Motor neuron (in vitro differentiated cells): ENCODE measurements at regions not wholly inside any gene's neighbourhood (a gene's known extent, or its start where the extent isn't known, plus 50 kb on each side); places are given as distances from the start of the nearest gene placed in this dataset.

Experiments
- ATAC-seq, 8 experiments: fragments of 200-7000 bp; cut with Tn5 transposase; replicated peaks in 6 of 8; 2 replicates each; pipeline ENCODE4 v1.8.0; 2021; ENCODE audit warnings: mild to moderate bottlenecking in 8 of 8, moderate library complexity in 8 of 8
- H3K27ac ChIP-seq, 2 donors: fragments of 250-450 bp; sonication (Bioruptor Pico); 2 replicates each; pipeline ENCODE4 v1.9.0; 2021; ENCODE audit warnings: antibody characterized with exemption in 2 of 2, mild to moderate bottlenecking in 2 of 2, moderate library complexity in 1 of 2
- H3K4me1 ChIP-seq, 2 donors: fragments of 250-450 bp; sonication (Bioruptor Pico); replicated peaks in 1 of 2; 2 replicates each; pipeline ENCODE4 v1.6.1; 2021; ENCODE audit warnings: antibody characterized with exemption in 2 of 2, mild to moderate bottlenecking in 2 of 2, moderate library complexity in 1 of 2
- H3K4me3 ChIP-seq, 5 donors: fragments of 250-450 bp; sonication (Bioruptor Pico); 2 replicates each; pipeline ENCODE4 v1.9.0; 2021; ENCODE audit warnings: antibody characterized with exemption in 5 of 5, mild to moderate bottlenecking in 5 of 5, moderate library complexity in 4 of 5
- WGBS, 10 experiments: fragments of 450-650 bp; shearing (Covaris generic); methylation state at CpG; one replicate each; pipeline ENCODE4 v1.0.0; 2022; 5-methylcytosine and 5-hydroxymethylcytosine counted together
- in situ Hi-C, 9 experiments: fragments of 400-800 bp; cut with MboI; loops; one replicate each; pipeline ENCODE4 v1.15.0; 2021; ENCODE audit warnings: low sequenced_read_pairs in 9 of 9, low pct_unique_long_range_greater_than_20kb in 2 of 9; ENCODE audit not compliant: unreplicated experiment in 9 of 9

DNA sequence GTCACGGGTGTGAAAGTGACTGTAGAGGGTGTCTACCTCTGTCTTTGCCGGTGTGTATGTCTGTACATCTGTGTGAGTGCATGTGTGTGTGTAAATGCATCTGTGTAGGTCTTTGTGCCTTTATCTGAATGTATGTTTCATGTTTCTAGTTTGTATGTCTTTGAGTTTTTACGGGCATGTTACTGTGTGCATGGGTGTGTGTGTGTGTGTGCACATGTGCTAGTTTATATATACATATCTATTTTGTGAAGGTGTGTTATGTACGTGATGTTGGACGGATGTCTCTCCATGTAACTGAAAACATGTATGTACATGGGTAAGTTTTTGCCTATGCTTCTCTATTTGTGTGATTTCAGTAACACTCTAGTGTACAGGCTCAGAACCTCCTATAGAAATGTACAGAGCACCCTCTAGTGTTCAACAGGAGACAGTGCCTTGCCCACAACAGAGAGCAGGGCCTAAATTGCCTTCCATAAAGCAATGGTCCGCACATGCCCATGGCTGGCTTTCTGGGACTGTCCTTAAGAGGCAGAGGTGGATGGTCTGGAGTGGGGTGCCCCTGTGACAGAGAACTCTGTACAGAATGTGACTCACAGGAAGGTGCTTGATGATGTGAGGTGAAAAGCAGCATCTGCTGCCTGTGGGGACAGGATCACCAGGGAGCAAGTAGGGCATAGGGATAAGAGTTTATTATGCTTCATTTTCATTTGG lies 343.5 kb downstream of the RAPGEF2 start:
- no peak overlapping the region for H3K27ac ChIP-seq
- WGBS, 10 experiments, result 0 to 100% (median 60%) methylated on average over 1 to 5 of the region's 6 CpGs; no CpG with 5 or more reads in 4 of the 10 experiments
- no peak overlapping the region for H3K4me3 ChIP-seq

DNA sequence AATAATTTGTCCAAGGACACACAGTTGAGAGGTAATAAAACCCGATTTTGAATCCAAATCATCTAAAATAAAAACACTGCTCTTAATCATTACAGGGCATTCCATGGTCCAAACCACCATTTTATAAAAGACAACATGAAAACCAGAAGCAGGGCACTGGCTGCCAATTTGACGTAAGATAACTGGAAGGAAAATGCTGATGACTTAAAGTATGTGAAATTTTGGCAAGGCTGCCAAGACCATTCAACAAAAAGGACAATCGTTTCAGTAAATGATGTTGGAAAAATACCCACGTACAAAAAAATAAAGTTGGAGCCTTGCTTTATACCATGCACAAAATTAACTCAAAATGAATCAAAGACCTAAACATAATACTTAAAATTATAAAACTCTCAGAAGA lies 344.4 kb downstream of the RAPGEF2 start:
- in situ Hi-C loops, result loop anchor here in 4 of 9 experiments (10.0 to 25.0 kb wide), 5 partner anchors 235 to 1185 kb away; no protein-coding TSS in a partner anchor
- 19 to 100% (median 71%) methylated on average over 1 to 4 of the region's 4 CpGs for WGBS, 10 experiments
- ATAC-seq, result no peak
- Histone ChIP-seq H3K4me3 (no peak overlapping the region), H3K4me1 (peaks cover 0 to 8% of the 10 kb centered on the region in 2 donors), H3K27ac (no peak overlapping the region)

More for the DNA sequence above, 343.5 kb downstream of the RAPGEF2 start:
- H3K4me1 ChIP-seq, result peaks cover 0 to 8% of the 10 kb centered on the region in 2 donors
- in situ Hi-C loops, result loop anchor here in 4 of 9 experiments (10.0 to 25.0 kb wide), 5 partner anchors 234 to 1184 kb away; no protein-coding TSS in a partner anchor
- peak; percentile 98 to 100 (median 100) for ATAC-seq

DNA sequence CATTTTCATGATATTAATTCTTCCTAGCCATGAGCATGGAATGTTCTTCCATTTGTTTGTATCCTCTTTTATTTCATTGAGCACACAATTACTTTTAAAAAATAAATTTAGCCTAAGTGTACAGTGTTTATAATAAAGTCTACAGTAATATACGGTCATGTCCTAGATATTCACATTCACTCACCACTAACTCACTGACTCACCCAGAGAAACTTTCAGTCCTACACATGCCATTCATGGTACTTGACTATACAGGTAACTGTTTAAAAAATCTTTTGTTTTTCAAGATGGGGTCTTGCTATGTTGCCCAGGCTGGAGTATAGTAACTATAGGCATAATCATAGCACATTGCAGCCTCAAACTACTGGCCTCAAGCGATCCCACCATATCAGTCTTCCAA lies 348.1 kb downstream of the RAPGEF2 start:
- no peak overlapping the region for H3K4me3 ChIP-seq
- H3K4me1 ChIP-seq, result peaks cover 0 to 4% of the 10 kb centered on the region in 2 donors
- in situ Hi-C loops, result no loop called here
- ATAC-seq, result no peak
- WGBS, 10 experiments, result 83 to 100% (median 93%) methylated on average over 1 to 2 of the region's 2 CpGs; no CpG with 5 or more reads in 7 of the 10 experiments
- no peak overlapping the region for H3K27ac ChIP-seq

DNA sequence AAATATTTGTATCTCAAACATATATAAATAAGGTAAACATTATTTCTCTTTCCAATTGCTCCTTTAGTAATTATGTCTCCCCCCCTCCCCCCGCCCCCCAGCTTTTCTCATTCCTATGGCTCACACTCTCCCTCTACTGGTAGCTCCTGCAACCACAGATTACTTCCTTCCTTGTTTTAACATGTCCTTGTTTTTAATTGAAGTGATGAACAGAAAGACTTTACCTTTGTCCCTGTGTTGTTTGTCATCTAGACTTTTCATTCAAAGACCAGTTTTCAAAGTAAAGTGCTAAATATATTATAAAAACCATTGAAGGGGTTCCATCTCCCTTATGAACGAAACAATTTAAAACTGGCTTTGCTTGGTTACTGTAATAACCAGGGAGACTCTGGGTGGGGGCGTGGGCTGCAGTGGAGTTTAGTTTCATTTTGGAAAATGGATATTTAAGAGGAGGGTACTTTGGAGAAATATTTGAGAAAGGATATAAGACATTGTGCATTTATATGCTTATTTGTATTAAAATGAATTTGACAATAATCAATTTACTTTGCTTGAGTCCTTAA lies 352.9 kb downstream of the RAPGEF2 start:
- Histone ChIP-seq H3K27ac (no peak overlapping the region), H3K4me1 (no peaks in the 10 kb centered on the region), H3K4me3 (no peak overlapping the region)
- peak in 3 of 8 experiments; percentile 70 to 80 (median 73) for ATAC-seq
- WGBS, 10 experiments, result 10 to 83% (median 71%) methylated on average over 1 to 2 of the region's 3 CpGs; no CpG with 5 or more reads in 4 of the 10 experiments
- in situ Hi-C loops, result no loop called here

DNA sequence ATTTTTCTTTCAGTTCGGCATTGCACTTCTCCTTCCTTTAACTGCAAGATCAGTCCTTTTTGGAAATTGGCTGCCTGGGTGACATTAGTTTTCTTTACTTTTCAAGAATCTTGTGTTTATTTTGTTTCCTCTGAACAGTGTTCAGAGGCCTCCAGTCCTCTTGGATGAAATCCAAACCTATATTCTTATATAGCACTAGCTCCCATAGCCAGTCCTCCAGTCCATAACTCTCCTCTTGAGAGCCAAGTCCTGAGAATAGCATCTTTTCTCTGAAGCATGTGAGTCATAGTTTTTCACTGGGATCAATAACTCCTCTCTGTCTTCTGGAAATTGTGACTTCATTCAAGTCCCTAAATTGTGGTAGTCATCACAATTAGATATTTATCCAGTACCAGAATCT lies 357.5 kb downstream of the RAPGEF2 start:
- H3K4me3 ChIP-seq, result no peak overlapping the region
- peak in 3 of 8 experiments; percentile 43 to 97 (median 68) for ATAC-seq
- H3K27ac ChIP-seq, result no peak overlapping the region
- 33 to 100% (median 86%) methylated on average over 1 of the region's 1 CpG; no CpG with 5 or more reads in 1 of the 10 experiments for WGBS, 10 experiments
- H3K4me1 ChIP-seq, result no peaks in the 10 kb centered on the region
- in situ Hi-C loops, result no loop called here

DNA sequence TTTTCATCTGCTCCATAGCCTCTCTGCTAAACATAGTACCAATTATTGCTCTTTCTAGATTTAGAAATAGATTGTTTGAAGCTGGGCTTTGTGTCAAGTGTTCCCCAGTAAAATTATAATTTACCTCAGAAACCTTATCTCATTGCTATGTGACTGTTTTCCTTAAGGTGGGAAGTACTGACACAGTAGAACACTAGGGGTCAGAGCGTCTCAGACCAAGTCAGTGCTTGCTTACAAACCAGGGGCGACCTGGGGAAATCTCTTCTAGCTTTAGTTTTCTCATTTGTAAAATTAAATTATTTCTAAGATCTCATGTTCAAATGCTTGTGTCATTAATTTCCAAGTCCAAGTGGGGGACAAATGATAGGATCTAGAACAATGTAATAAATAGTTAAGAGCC lies 360.4 kb downstream of the RAPGEF2 start:
- H3K4me1 ChIP-seq, result no peaks in the 10 kb centered on the region
- no peak overlapping the region for H3K27ac ChIP-seq
- ATAC-seq, result no peak
- WGBS, 10 experiments, result 30 to 86% (median 75%) methylated on average over 1 to 2 of the region's 2 CpGs; no CpG with 5 or more reads in 4 of the 10 experiments
- no peak overlapping the region for H3K4me3 ChIP-seq
- in situ Hi-C loops, result no loop called here

DNA sequence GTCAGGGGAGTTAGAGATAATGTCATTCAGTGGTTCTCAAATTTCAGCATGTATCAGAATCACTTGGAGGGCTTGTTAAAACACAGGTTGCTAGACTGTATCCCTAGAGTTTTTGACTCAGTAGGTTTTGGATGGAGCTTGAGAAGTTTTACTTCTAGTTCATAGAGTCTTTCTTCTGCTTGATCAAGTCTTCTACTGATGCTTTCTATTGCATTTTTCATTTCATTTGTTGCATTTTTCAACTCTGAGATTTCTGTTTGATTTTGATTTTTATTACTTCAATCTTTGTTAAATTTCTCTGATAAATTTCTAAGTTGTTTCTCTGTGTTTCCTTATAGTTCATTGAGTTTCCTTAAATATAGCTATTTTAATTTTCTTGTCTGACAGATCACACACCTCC lies 361.4 kb downstream of the RAPGEF2 start:
- in situ Hi-C loops, result no loop called here
- H3K4me1 ChIP-seq, result no peaks in the 10 kb centered on the region
- no peak for ATAC-seq
- no peak overlapping the region for H3K27ac ChIP-seq
- no peak overlapping the region for H3K4me3 ChIP-seq

DNA sequence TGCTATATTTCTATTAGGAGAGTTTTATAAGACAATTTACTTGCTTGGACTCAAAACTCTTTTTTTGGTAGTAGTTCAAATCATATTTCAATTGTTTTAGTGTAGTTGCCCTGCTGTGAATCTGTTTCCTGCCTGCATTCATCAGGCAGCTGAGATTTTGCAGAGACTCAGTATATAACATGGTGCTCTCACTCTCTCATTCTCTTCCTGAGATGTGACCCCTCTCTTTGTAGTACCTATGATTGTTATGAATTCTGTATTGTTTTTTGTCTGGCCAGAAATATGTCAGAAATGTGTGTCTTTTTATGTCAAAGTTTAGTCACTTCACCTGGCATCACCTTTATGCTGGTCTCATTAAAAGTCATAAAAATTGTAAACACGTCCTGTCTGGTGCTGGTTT lies 374.0 kb downstream of the RAPGEF2 start:
- Histone ChIP-seq H3K4me1 (no peaks in the 10 kb centered on the region), H3K4me3 (no peak overlapping the region), H3K27ac (no peak overlapping the region)
- WGBS, 10 experiments, result 0 to 100% (median 88%) methylated on average over 1 of the region's 1 CpG; no CpG with 5 or more reads in 5 of the 10 experiments
- in situ Hi-C loops, result loop anchor here in 1 of 9 experiments (25.0 kb wide), 1 partner anchor 460 kb away; no protein-coding TSS in a partner anchor
- no peak for ATAC-seq

DNA sequence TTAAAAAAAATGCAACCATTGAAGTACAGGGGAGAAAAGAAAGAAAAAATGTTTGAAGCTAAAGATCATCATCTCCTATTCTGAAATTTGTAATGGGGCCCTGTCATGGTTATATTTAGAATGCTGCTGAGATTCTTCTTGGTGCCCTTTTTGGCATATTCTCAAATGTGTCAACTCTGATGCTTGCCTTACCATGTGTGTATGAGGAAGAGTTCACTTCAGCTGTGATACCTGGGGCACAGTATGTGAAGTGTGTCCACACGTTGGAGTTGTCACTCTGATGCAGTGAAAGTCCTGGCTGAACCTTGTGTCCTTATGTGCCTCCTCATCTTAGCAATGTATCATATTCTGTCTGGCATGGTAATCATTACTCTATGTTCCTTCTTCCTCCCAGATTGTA lies 377.9 kb downstream of the RAPGEF2 start:
- no peak for ATAC-seq
- H3K27ac ChIP-seq, result no peak overlapping the region
- no peaks in the 10 kb centered on the region for H3K4me1 ChIP-seq
- H3K4me3 ChIP-seq, result no peak overlapping the region
- in situ Hi-C loops, result loop anchor here in 1 of 9 experiments (25.0 kb wide), 1 partner anchor 456 kb away; no protein-coding TSS in a partner anchor
- 0 to 80% (median 40%) methylated on average over 1 of the region's 1 CpG; no CpG with 5 or more reads in 6 of the 10 experiments for WGBS, 10 experiments

DNA sequence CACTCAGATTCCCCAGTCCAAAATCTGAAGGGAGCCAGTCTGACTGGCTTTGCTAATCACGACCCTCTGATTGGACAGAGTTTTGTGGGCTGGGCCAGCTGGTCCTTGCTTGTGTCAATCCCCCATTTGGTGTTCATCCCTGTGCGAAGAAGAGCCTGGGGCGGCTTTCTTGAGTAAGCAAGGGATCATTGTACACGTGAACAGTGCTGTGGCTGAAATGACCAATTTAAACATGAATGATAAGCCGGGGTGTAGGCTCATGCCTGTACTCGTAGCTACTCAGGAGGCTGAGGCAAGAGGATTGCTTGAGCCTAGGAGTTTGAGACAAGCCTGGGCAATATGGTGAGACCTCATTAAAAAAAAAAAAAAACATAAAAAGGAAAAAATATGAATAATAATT lies 379.1 kb downstream of the RAPGEF2 start:
- no peak for ATAC-seq
- no peak overlapping the region for H3K27ac ChIP-seq
- H3K4me3 ChIP-seq, result no peak overlapping the region
- WGBS, 10 experiments, result 35 to 100% (median 76%) methylated on average over 2 to 6 of the region's 6 CpGs
- no peaks in the 10 kb centered on the region for H3K4me1 ChIP-seq
- in situ Hi-C loops, result loop anchor here in 1 of 9 experiments (25.0 kb wide), 1 partner anchor 455 kb away; no protein-coding TSS in a partner anchor

DNA sequence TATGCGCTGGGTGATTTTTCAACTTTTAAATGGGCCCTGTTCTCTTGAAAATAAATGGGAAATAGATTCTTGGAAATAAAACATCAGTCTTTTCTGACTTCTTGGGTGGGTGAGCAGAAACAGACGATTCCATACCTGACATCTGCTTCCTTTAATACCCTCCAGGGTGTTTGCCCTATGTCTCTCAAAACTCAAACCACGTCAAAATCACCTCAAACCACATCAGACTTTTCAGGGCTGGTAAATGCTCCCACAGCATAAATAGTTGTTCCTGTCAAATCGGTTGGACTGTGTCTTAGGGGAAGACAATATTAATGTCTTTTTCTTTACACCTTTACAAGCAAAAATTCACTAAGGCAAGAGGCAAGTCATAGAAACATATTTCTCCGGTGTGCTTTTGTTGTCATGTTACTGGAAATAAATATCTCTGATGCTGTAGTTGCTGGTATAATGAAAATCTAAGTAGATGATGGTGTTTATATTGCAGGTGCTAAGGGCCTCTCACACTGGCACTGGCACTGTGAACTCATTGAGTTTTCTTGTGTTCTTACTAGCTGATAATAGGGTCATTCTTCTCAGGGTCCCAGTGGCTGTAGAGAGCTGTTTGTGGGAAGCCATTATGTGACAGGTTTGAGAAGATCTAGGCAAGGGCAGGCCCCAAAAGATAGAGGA lies 380.4 kb downstream of the RAPGEF2 start:
- ATAC-seq, result no peak
- 39 to 100% (median 81%) methylated on average over 1 to 5 of the region's 5 CpGs for WGBS, 10 experiments
- in situ Hi-C loops, result loop anchor here in 1 of 9 experiments (25.0 kb wide), 1 partner anchor 454 kb away; no protein-coding TSS in a partner anchor
- H3K4me3 ChIP-seq, result no peak overlapping the region
- H3K27ac ChIP-seq, result no peak overlapping the region
- H3K4me1 ChIP-seq, result no peaks in the 10 kb centered on the region

DNA sequence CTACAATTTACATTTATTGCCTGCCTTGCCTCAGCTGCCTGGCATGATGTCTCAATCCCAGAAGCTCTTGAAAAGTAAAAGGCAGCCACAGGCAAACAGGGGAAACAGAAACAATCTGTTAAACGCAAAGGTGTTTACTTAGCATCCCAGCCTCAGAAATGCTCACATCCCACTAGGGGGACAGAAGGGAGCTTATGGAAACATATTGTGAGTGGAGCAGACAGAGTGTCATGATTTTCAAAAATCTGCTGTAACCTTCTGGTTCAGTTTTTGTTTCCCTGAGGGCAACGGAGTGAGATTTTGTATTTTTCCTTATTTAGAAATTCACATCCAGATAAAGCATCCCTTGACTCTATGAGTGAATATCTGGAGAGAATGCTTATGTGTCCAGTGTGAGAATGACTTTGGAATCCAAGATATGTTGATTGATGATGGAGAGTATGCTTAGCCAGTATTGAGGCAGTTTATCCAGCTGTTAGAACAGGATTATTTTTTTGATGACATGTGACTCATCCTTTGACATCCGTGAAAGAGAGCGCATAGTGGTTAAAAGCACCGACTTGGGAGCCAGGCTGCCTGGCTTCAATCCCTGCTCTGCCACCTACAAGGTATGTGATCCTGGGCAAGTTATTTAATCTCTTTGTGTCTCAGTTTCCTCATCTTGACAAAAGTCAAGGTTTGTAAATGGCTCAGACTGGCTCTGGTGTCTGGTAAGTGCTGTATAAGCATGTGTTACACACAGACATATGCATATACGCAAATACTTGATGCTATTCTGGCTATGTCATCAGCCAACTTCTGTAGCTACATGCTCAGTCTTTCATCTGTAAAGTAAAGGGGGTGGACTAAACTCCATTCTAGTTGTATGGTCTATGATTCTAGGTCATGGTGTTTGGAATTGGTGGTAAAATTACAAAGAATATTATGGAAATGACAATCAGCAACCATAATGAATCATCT lies 381.2 kb downstream of the RAPGEF2 start:
- ATAC-seq, result peak in 4 of 8 experiments; percentile 45 to 57 (median 49)
- Histone ChIP-seq H3K4me1 (no peaks in the 10 kb centered on the region), H3K27ac (no peak overlapping the region), H3K4me3 (no peak overlapping the region)
- WGBS, 10 experiments, result 0 to 95% (median 86%) methylated on average over 1 to 6 of the region's 6 CpGs; no CpG with 5 or more reads in 1 of the 10 experiments
- in situ Hi-C loops, result loop anchor here in 1 of 9 experiments (25.0 kb wide), 1 partner anchor 453 kb away; no protein-coding TSS in a partner anchor
